ENCODE measurements at regions not wholly inside any gene's neighbourhood (a gene's known extent, or its start where the extent isn't known, plus 50 kb on each side); places are given as distances from the start of the nearest gene placed in this dataset.
A peak's percentile ranks its signal among the peaks of the same experiment; 100 is the strongest.
"Not testable (repeated sequence)": the region's sequence is repeated elsewhere in the genome, so short reads cannot be mapped to it uniquely, and the experiment has no call there.

- FAIRE-seq = no peak
These were observed 575.7 kb upstream of the ACO1 start for GRCh38 chr9:31808766-31809165.

GRCh38 chr9:31820426-31820825 lies 564.0 kb upstream of the ACO1 start:
- no peak for FAIRE-seq

DNA sequence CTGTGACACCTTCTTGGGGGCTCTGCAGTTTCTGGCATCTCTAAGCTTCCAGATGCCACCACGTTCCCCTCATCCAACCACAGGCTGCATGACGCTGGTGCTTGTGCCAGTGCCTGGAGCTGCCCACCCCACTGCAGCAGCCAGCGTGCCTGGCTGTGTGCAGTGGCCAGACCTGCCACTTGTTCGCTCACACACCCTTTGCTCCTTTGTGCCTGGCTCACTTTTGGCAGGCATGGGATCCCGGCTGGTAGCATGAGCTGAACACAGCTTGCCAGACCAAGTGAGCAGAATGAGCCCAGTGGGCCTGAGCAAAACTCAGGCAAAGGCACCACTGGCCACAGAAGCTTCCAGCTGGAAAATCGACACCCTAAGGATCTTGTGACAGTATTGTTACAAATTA lies 562.9 kb upstream of the ACO1 start:
- FAIRE-seq = no peak

DNA sequence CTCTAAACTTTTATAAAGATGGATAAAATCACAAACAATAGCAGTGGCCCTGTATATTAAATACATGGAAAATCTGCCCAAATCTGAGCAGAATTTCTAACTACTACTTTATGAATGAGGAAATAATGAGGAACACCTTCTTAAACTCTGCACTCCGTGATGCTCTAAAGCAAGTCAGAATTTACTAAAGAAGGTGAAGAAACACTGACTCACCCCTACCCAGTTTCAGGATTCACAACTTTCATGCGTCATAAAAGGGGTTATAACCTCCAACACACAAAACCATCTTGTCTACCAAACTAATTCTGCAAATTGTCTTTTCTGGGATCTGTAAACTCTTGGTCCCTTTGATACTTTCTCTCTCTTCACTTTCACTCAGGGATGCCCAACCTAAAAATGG lies 561.1 kb upstream of the ACO1 start:
- FAIRE-seq = no peak

DNA sequence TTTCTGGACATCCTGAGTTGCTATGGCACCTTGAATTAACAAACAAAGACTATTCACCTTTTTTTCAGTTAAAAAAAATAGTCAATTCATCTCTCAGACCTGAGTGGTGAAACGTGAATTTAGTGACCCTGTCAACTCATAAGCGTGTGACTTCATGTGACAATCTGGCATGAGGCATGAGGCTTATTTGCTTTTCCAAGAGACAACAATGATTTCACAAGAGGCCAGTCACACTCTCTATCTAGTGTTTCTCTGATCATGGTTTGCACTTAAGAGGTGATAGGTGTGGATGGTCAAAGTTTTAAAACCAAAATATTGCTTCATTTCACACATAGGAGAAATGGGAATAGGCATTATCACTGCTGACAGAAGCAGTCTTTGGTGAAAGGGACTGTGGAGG lies 559.6 kb upstream of the ACO1 start:
- FAIRE-seq = peak; percentile 89

- FAIRE-seq = no peak
These were observed 547.2 kb upstream of the ACO1 start for GRCh38 chr9:31837211-31837610.

- no peak for FAIRE-seq
These were observed 545.2 kb upstream of the ACO1 start for GRCh38 chr9:31839273-31839672.

- no peak for FAIRE-seq
These were observed 543.7 kb upstream of the ACO1 start for GRCh38 chr9:31840702-31841101.

GRCh38 chr9:31847963-31848362 lies 536.5 kb upstream of the ACO1 start:
- FAIRE-seq = no peak

DNA sequence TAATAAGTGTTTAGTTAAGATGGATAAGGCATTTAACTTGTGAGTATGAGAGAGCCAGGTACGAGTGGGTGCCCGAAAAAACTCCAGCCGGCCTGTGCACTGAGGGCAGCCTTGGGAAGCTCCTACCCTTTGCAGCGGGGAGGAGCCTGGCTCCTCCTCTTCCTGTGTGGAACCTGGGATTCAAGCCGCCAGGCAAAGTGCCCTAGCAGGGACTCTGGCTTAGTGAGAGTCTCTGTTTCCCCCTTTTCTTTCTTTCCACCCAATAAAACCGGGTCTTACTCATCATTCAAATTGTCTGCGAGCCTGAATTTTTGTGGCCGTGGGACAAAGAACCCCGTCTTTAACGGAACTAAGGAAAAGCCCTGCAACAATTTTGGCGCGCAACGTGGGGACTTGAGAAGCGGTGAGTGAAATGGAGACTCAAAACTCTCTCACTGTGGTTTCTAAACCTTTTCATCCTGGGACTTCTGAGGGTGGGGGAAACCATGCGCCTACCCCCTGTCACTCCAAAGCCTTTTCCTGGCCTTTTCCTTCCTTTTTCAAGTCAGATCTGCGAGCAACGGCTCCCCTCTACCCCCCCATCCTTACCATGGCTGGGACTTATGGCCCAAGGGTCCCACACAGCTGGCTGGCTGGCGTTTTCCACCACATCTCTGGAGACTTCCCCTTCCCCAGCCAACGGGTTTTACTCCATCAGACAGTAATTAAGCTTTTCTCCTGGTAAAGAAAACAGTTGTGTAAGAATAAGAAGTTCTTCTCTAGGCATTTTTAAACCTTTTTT lies 535.7 kb upstream of the ACO1 start:
- no peak for FAIRE-seq

DNA sequence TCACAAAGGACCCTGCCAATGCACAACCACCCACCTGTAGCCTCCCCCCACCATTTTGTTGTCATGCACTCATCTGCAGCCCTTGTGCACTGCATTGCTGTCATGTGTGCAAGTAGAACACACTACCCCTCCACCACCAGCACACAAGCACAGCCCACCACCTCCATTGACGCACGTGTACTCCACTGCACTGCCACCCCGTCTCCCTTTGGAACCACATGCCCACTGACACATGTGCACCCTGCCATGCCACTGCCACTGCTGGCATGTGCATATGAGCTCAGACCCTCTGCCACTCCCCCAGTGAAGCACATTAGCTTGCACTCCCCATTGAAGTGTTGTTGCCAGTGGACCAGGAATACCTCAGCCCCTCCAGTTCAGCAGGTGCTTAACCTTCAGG lies 530.3 kb upstream of the ACO1 start:
- FAIRE-seq = no peak

DNA sequence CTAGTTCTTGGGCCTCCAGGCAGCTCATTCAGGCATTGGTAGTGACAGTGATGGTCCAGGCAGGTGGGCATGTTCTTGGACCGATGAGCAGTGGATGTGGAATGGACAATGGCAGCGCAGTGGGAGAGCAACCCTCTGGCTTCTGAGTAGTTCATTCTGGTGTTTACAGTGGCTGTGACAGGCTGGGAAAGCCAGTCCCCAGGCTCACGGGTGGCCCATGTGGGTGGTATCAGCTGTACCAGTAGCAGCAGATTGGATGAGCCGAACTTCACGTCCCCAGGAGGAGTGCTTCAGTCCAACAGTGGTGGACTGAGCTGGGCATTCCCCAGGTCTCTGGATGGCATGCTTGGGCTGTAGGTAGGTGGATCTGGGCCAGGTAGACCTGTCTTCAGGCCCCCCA lies 515.6 kb upstream of the ACO1 start:
- FAIRE-seq = no peak

DNA sequence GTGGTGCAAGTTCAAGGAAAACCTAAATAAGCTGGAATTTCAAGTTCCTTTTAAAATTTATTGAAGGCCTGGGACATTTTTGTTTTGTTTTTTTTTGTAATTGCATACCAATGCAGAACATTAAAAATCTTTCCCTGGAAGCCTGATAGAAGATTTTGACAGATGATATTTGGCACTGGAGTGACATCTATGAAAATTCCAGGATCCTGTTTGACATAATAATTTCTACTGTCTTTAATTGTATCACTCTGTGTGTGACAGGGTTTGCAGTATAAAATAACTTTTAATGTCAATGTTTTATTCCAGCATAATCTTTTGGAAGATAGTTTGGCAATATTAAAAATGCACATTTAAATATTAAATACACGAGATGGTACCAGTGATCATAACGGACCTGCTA lies 514.2 kb upstream of the ACO1 start:
- FAIRE-seq = no peak

GRCh38 chr9:31873722-31874121 lies 510.7 kb upstream of the ACO1 start:
- FAIRE-seq = no peak

DNA sequence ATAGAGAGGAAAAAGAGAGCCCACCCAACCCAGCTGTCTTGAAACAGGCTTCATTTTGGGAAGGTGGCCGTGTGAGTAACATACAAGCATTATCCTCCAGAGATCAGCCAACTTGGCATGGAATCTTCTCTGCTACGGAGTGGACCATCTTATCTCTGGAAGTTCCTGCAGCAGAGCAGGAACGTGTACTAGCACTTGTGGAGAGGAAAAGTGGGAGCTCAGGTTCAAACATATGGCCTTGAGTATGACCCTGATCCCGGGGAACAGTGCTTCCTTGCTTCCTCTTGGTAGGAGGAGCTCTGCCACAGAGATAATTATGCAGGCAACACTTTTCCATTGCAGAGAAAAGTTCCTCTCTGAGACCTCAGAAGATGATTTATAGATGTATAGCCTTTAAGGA lies 490.4 kb upstream of the ACO1 start:
- no peak for FAIRE-seq

DNA sequence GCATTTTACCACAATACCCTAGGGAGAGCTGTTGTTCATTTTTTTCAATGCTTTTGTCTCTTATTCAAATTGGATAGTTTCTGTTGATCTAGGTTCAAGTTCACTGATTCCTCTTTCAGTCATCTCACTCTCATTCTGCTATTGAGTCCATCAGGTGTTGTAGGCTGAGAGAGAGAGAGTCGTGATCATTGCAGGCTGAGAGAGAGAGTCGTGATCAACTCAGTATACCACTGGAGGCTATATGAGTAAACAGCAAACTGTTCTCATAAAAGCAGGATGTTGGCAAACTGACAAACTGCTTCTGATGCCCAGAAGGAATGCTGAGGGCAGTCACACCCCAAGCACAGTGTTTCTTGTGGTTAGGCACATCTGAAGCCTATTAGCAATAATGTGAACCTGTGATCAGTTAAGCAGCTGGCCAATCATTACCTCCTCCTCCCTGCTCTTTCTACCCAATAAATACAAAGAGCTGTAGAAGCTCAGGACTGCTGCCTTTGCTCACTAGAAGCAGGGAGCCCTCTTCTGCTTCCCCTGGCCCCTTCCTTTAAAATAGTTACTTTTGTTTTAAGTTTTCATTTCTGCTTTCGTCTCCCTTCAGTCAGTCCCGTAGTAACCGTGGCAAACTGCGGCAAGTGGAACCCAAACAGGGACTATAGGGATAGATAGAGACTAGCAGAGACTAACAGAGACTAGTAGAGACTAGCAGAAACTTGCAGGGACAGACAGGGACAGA lies 476.1 kb upstream of the ACO1 start:
- no peak for FAIRE-seq

DNA sequence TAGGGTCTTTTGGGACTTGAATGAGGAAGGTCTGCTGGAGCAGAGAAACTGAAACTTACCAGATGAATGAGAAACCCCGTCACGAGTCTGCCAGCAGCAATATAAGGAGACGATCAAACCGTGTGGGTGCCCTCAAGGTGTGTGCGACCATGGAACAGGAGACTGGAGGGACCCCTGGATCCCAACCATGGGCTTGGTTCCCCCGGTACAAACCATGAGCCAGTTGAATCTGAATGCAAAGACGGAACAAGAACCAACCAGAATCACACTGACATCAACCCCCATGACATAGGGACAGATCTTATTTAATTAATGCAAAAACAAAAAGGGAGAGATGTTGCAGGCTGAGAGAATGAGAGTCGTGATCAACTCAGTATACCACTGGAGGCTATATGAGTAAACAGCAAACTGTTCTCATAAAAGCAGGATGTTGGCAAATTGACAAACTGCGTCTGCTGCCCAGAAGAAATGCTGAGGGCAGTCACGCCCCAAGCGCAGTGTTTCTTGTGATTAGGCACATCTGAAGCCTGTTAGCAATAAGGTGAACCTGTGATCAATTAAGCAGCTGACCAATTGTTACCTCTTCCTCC lies 475.5 kb upstream of the ACO1 start:
- no peak for FAIRE-seq

DNA sequence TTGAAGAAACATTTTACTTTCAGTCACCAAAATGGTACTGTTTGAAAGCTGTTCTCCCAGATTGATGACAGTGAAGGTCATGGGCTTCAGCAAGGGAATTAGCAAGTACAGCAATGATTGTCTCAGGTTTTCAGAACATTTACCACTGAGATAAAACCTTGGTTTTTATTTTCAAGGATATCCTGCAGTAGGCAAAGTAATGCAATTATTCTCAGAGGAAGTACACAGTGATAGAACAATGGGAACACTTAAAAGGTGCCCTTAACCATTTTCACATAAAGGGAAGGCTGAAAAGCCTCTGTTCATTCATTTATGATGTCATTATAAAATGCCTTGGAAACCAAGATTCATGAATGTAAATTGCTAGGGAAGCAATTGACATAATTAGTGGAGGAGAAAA lies 471.8 kb upstream of the ACO1 start:
- FAIRE-seq = no peak

GRCh38 chr9:31916591-31917241 lies 467.7 kb upstream of the ACO1 start:
- FAIRE-seq = no peak

- FAIRE-seq = not testable (repeated sequence)
These were observed 446.7 kb upstream of the ACO1 start for GRCh38 chr9:31937737-31938136.

DNA sequence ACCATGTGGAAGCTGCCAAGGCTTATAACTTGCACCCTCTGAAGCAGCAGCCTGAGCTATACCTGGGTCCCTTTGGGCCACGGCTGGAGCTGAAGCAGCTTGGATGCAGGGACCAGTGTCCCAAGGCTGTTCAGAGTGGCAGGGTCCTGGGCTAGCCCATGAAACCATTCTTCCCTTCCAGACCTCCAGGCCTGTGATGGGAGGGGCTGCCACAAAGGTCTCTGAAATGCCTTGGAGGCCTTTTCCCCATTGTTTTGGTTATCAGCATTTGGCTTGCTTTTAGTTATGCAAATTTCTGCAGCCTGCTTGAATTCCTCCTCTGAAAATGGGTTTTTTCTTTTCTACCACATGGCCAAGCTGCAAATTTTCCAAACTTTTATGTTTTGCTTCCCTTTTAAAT lies 433.7 kb upstream of the ACO1 start:
- no peak for FAIRE-seq

DNA sequence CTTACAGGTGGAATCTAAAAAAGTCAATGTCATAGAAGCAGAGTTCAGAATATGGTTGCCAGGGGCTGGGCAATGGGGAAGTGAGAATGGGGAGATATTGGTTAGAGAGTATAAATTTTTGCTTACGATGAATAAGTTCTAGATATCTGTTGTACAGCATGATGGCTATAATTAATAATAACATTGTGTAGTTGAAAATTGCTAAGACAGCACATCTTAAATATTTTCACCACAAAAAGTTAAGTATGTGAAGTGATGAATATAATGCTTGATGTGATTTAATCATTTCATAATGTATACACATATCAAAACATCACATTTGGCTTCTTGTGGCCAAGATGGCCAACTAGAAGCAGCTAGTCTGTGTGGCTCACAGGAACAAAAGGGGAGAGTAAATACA lies 425.9 kb upstream of the ACO1 start:
- FAIRE-seq = no peak

GRCh38 chr9:31969552-31969951 lies 414.9 kb upstream of the ACO1 start:
- FAIRE-seq = no peak

DNA sequence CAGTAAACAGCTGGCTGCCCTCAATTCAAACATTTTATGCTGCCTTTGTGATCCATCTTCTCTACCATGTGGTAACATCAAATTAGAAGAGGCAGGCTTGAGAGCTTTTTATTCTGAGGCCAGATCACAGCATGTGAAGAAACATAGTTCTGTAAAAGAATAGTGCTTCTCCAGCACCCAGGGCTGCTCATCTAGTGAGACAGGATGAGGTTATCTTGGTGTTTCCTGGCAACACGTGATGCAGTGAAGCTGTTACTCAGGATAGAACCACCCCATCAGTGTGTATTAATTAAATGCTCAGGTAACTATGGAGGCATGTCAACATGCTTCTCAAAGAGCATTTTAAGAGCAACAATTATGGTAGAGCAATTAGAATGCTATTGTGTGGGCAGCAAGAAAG lies 400.5 kb upstream of the ACO1 start:
- FAIRE-seq = no peak

Data from islet of Langerhans (tissue), 1 donor.